ENCODE measurements at regions not wholly inside any gene's neighbourhood (a gene's known extent, or its start where the extent isn't known, plus 50 kb on each side); places are given as distances from the start of the nearest gene placed in this dataset.

- H3K27ac ChIP-seq (ENCODE audit: low read depth, low read length) = no peak overlapping the region
- no peak overlapping the region for H3K4me3 ChIP-seq (ENCODE audit: low read depth, low read length)
- peak; percentile 31 for TF ChIP-seq CTCF (IDR thresholded peaks at IDR 0.05; ENCODE audit: low read depth, low read length)
- CTCF ChIA-PET = interaction anchor here (0.7 to 1.7 kb wide), 2 partner anchors 9 to 17 kb away, joined by 3 to 5 read pairs; no protein-coding TSS in a partner anchor
- H3K9me3 ChIP-seq (ENCODE audit: control insufficient read depth, insufficient read depth, low read length) = no peaks in the 10 kb centered on the region; the same call in 1 of the 2 replicates
- DNase-seq (ENCODE audit: low read depth, low spot score) = no peak
- POLR2A ChIA-PET = no interaction called here
- H3K27me3 ChIP-seq (ENCODE audit: control insufficient read depth, insufficient read depth, low read length) = no peaks in the 10 kb centered on the region
Measured at GRCh38 chr22:23402275-23403151, 177.6 kb downstream of the IGLL1 start.

- CTCF ChIA-PET = interaction anchor here (1.7 kb wide), 1 partner anchor 16 kb away, joined by 5 read pairs; no protein-coding TSS in a partner anchor
- no peak for TF ChIP-seq CTCF (IDR thresholded peaks at IDR 0.05; ENCODE audit: low read depth, low read length)
- no peak overlapping the region for H3K27ac ChIP-seq (ENCODE audit: low read depth, low read length)
- no peaks in the 10 kb centered on the region for H3K27me3 ChIP-seq (ENCODE audit: control insufficient read depth, insufficient read depth, low read length)
- POLR2A ChIA-PET = no interaction called here
- no peak for DNase-seq (ENCODE audit: low read depth, low spot score)
- no peaks in the 10 kb centered on the region; the same call in 1 of the 2 replicates for H3K9me3 ChIP-seq (ENCODE audit: control insufficient read depth, insufficient read depth, low read length)
- no peak overlapping the region for H3K4me3 ChIP-seq (ENCODE audit: low read depth, low read length)
Measured at GRCh38 chr22:23401910-23402274, 178.2 kb downstream of the IGLL1 start.

GRCh38 chr22:23401111-23401909, 178.8 kb downstream of the IGLL1 start:
- no peak overlapping the region for H3K4me3 ChIP-seq (ENCODE audit: low read depth, low read length)
- ChIA-PET CTCF (interaction anchor here (1.7 kb wide), 1 partner anchor 15 kb away, joined by 5 read pairs; no protein-coding TSS in a partner anchor), POLR2A (no interaction called here)
- no peaks in the 10 kb centered on the region for H3K27me3 ChIP-seq (ENCODE audit: control insufficient read depth, insufficient read depth, low read length)
- TF ChIP-seq CTCF (IDR thresholded peaks at IDR 0.05; ENCODE audit: low read depth, low read length) = no peak
- H3K9me3 ChIP-seq (ENCODE audit: control insufficient read depth, insufficient read depth, low read length) = no peaks in the 10 kb centered on the region; the same call in 1 of the 2 replicates
- peak; percentile 36 for DNase-seq (ENCODE audit: low read depth, low spot score)
- H3K27ac ChIP-seq (ENCODE audit: low read depth, low read length) = no peak overlapping the region

- Histone ChIP-seq H3K27me3 (ENCODE audit: control insufficient read depth, insufficient read depth, low read length) (no peaks in the 10 kb centered on the region), H3K4me3 (ENCODE audit: low read depth, low read length) (no peak overlapping the region), H3K9me3 (ENCODE audit: control insufficient read depth, insufficient read depth, low read length) (no peaks in the 10 kb centered on the region; the same call in 1 of the 2 replicates), H3K27ac (ENCODE audit: low read depth, low read length) (no peak overlapping the region)
- POLR2A ChIA-PET = no interaction called here
- TF ChIP-seq CTCF (IDR thresholded peaks at IDR 0.05; ENCODE audit: low read depth, low read length) = no peak
- DNase-seq (ENCODE audit: low read depth, low spot score) = no peak
- CTCF ChIA-PET = interaction anchor here (1.7 kb wide), 1 partner anchor 15 kb away, joined by 5 read pairs; no protein-coding TSS in a partner anchor
Measured at GRCh38 chr22:23400286-23400981, 179.7 kb downstream of the IGLL1 start.

Data from AG04450 (cell line).